Fibroblast of upper back skin (primary cell): ENCODE measurements at regions not wholly inside any gene's neighbourhood (a gene's known extent, or its start where the extent isn't known, plus 50 kb on each side); places are given as distances from the start of the nearest gene placed in this dataset.
"Not testable (repeated sequence)": the region's sequence is repeated elsewhere in the genome, so short reads cannot be mapped to it uniquely, and the experiment has no call there.

Experiments
- DNase-seq: peaks from one replicate; pipeline ENCODE4 v3.0.0-alpha.2; 2013

DNA sequence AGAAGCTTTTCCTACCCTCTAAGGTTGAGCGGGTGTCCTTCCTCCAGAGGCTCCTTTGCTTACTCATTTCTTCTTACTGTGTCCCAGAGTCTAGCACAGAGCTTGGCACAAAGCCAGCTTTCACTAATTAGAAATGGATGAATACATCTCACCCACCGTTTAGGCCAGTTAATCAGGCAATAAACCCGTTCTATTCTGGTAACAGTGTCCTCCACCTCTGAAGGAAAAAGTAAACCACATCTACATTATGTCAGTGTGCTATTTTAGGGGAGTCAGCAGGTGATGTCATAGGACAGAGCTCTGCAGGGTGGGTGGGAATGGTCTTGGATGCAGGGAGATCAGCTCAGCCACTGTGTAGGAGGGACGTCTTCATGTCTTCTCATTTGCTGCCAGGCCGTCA, 109.2 kb downstream of the OSTF1 start:
- peak; percentile 22 for DNase-seq

GRCh38 chr9:75198436-75198835, 110.1 kb downstream of the OSTF1 start:
- no peak for DNase-seq

DNA sequence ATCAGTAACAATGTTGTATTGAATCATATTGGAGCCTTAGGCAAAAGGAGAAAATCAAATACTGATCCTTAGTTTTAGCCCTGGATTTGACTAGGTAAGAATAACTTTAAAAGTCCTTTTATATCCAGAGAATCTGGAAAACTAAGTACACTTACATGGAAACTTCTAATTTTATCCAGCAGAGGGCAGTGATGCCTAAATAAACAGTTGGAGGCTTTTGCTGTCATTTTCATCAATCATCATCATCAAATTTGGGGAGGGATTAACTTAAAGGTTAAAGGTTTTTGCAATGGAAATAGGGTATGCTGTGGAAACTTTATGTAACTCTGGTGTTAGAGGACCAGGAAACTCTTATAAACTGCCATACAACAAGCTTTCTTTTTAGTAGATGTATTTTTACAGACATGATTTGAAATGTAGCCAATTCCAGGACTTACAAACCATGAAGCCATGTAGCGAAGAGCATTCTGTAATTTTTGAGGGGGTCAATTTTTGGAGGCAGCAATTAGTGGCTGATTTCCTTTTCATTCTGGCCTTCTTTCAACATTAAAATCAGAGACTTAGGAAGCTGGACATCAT, 112.7 kb downstream of the OSTF1 start:
- peak; percentile 36 for DNase-seq

DNA sequence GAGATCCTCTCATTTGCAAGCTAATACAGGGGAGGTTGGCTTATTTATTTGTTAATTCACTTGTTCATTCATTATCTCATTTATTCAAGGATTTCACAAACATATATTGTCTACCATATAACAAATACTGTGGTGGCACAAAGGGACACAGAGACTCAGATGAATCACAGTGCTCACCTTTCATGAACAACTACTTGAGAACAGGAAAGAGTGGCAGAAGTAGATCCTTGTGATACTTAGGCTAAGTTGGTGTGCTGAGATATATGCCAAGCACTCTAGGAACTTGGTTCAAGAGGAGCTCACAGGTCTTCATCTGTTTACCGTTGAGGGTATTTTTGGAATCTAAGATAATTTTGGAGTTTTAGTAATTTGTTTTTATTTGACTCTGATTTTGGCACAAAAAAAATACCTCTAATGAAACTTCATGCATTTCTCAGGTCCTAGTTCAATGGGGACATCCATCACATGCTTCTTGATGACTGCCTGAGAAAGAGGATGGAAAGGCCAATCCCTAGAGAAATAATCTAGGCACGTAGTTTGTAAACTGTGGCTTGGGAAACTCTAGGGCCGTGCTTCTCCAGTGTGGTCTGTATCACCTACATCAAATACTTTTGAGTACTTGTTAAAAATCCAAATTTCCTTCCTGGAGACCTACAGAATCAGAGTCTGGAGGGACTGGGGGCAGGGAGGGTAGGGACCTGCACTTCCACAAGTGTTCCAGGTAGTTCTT, 113.3 kb downstream of the OSTF1 start:
- DNase-seq: no peak

DNA sequence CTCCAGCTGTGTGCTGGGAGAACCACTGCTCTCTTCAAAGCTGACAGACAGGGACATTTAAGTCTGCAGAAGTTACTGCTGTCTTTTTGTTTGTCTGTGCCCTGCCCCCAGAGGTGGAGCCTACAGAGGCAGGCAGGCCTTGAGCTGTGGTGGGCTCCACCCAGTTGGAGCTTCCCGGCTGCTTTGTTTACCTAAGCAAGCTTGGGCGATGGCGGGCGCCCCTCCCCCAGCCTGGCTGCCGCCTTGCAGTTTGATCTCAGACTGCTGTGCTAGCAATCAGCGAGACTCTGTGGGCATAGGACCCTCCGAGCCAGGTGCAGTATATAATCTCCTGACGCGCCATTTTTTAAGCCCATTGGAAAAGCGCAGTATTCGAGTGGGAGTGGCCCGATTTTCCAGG, 119.7 kb downstream of the OSTF1 start:
- not testable (repeated sequence) for DNase-seq

- DNase-seq: no peak
Measured at GRCh38 chr9:75210215-75210614, 121.9 kb downstream of the OSTF1 start.

- no peak for DNase-seq
Measured at GRCh38 chr9:75213765-75214164, 125.5 kb downstream of the OSTF1 start.

GRCh38 chr9:75226403-75227139, 138.3 kb downstream of the OSTF1 start:
- no peak for DNase-seq

- DNase-seq: no peak
Measured at GRCh38 chr9:75228893-75229292, 140.6 kb downstream of the OSTF1 start.

GRCh38 chr9:75229605-75230332, 141.5 kb downstream of the OSTF1 start:
- DNase-seq: no peak

GRCh38 chr9:75230469-75230868, 142.2 kb downstream of the OSTF1 start:
- DNase-seq: no peak

DNA sequence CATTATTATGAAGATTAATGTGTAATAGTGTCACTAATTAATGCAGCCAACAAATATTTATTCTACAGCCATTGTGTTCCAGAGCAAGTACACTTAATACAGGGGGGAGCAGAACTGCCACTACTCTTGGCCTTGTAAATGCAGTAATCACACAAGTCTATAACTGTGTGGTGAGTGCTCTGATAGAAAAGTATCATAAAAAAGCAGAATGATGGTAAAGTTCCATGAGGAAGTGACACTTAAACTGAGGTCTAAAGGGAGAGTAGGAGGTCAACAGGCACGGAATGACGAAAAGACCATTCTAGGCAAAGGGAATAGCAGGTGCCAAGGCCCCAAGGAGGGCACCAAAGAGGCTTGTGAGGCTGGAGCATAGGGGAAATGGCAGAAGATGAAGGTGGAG, 142.9 kb downstream of the OSTF1 start:
- no peak for DNase-seq

DNA sequence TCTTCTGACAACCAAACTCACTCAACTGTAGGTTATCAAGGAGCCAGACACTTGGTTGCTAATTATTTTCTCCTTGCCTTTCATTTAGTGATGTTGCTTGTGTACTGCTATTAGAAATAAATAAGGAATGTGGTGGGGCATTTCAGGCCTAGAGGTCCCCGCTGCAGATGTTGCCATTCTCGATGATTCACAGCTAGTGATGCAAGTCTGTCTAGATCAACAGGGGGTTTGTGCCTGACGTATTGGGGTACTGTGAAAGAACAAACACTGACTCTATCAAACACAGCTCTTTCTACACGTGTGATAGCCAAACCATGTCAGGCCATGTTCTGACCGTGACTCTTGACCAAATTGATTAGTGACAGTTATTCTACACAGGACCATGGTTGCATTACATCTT, 144.7 kb downstream of the OSTF1 start:
- no peak for DNase-seq

DNA sequence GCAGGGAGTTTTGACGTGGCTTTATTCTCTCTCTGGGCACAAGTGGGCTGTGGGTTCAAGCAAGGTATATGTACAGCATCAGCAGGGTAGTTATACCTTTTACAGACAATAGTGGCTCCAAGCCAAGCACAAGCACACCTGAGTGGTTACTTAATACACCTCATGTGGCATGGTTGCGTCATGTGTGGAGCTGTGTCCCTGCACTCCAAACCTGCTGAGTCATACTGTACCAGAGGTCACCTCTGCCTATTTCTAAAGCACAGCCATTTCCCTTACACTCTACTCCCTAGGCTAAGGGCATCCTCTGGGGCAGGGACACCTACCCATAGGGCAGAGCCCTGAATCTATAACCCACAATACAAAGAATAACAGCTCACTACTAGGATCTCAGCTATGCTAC, 147.3 kb downstream of the OSTF1 start:
- DNase-seq: no peak

DNA sequence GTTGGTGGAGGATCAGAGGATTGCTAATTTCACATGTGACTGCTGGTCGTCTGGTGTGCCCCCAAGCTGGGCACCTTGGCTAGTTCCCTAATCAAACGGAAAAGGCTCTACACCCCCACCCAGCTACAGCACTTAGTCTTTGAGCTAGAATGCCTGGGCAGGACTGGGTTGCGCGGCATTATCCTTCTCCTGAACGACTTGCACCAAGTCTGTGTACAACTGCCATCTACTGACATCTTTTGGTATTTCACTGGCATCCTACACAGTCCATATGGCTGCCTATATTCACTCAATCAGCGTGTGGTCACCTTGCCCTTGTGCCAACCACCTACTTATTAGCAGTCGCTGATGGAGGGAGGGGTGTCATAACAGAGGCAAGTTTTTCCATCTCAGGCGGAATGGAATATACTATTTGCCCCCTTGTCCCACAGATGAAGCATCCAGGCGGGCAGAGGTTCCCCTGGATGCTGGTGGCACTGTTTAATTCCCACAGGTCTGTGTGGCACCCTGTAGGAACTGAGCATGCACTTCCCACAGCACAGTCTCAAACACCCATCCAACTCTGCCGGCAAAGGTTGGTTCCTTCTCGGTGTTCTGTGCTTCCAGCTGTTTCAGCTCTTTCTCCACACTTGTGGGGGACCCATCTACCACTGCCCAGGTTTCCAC, 150.1 kb downstream of the OSTF1 start:
- peak; percentile 21 for DNase-seq

DNA sequence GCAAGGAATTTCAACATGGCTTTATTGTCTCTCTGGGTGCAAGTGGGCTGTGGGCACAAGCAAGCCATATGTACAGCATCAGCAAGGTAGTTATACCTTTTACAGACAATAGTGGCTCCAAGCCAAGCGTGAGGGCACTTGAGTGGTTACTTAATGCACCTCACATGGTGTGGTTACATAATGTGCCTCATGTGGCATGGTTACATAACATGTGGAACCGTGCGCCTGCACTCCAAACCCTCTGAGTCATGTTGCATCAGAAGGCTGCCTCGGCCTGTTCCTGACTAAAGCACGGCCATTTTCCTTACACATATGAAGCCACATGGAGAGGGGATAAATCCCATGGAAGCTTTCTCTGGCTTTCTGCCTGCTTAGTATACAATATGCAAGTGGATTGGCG, 150.9 kb downstream of the OSTF1 start:
- DNase-seq: peak; percentile 8

- no peak for DNase-seq
Measured at GRCh38 chr9:75242426-75242825, 154.1 kb downstream of the OSTF1 start.

GRCh38 chr9:75246949-75247348, 158.6 kb downstream of the OSTF1 start:
- DNase-seq: no peak

DNA sequence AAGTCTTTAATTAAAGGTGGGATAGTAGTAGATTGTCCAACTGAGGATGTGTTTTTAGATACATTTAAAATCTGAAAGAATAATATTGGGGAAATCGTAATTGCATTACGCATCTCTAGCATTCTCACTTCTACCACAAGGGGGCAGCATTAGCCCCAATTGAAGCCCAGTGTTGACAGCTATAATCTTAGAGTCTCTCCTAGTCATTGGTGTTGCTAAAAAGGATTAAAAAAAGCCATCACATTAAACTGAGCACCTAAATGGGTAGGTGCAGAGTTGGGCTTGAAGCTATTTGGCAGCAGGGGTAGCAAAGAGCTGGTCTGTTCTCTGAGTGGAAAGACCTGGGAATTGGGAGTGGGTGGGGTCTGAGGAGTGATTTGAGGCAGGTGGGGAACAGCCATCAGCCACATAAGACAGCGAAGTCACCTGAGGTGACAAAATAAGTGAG, 177.2 kb downstream of the OSTF1 start:
- peak; percentile 41 for DNase-seq

DNA sequence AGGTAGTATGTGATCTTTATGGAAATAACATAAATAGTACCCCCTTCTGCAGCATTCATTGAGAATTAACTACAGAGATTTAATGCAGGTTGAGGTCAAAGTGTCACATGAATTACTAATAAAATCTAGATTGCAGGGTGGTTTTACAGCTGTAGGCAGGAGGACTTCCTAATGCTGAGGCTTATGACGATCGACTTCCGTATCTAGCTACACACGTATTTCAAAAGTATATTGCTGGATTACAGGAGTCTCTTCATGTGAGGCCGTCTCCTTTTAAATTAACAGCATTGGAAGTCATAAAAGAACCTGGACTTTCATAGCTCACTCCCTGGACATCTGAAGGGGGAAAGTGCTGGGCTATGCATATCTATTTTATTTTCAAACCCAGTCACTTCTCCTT, 180.9 kb downstream of the OSTF1 start:
- no peak for DNase-seq

GRCh38 chr9:75273055-75273454, 184.7 kb downstream of the OSTF1 start:
- DNase-seq: not testable (repeated sequence)

DNA sequence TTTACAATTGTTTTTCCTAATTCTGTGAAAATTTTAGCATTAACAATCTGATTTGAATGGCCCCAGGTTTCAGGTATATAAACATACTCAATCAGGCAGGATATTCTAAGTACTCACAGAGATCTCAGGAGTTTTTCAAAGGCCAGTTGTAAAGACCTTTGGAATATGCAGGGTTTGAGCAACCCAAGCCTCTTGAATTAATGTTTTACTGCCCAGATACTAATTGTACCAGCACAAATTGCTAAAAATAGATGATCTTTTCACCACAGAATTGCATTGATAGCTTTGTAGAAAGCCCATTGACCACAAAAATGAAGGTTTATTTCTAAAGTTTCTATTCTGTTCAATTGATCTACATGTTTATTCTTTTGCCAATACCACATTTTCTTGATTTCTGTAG, 186.5 kb downstream of the OSTF1 start:
- DNase-seq: no peak

DNA sequence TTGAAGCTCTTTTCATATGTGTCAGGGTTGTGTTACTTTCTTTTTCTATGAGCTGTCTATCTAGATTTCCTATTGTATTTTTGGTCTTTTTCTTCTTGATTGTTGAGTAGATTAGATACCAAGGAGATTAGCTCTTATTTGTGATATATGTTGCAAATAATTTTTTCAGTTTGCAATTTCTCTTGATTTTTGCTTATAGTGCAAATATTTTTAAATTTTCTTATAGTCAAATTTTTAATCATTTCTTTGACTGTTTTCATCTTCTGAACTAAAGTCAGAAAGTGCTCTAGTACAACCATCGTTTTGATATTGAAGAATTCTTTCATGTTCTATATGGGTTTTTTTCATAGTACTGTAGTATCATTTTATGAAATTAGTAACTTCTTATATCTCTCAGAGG, 193.7 kb downstream of the OSTF1 start:
- DNase-seq: no peak
